ENCODE measurements at regions not wholly inside any gene's neighbourhood (a gene's known extent, or its start where the extent isn't known, plus 50 kb on each side); places are given as distances from the start of the nearest gene placed in this dataset.
"Not testable (repeated sequence)": the region's sequence is repeated elsewhere in the genome, so short reads cannot be mapped to it uniquely, and the experiment has no call there.

DNA sequence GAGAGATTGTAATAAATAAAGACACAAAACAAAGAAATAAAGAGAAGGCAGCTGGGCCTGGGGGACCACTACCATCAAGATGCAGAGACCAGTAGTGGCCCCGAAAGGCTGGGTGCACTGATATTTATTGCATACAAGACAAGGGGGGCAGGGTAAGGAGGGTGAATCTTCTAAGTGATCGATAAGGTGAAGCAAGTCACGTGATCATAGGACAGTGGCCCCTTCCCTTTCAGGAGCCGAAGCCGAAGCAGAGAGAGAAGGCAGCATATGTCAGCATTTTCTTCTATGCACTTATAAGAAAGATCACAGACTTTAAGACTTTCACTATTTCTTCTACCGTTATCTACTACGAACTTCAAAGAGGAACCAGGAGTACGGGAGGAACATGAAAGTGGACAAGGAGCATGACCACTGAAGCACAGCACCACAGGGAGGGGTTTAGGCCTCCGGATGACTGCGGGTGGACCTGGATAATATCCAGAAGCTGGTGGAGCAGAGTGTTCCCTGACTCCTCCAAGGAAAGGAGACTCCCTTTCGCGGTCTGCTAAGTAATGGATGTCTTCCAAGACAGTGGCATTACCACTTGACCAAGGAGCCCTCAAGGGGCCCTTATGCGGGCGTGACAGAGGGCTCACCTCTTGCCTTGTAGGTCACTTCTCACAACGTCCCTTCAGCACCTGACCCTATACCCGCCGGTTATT is 126.4 kb downstream of the RBM46 start:
- not testable (repeated sequence) for DNase-seq

DNA sequence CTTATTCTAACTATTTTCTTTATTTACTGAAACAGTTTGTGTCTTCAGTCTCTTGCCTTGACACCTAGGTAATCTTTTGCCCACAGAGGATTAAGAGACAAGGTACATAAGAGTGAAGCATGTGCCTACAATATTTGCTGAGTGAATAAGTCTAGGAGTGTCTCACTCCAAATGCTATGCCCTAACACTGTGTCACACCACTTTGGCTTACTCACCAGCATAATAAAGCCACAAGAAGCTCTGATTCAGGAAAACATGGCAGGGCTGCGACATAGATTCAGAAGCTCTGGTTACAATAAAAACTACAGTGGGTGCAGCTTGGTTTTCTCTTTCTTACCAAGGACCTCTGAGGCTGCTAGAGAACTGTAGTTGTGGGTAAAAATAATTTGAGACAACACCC is 127.1 kb downstream of the RBM46 start:
- DNase-seq: no peak

DNA sequence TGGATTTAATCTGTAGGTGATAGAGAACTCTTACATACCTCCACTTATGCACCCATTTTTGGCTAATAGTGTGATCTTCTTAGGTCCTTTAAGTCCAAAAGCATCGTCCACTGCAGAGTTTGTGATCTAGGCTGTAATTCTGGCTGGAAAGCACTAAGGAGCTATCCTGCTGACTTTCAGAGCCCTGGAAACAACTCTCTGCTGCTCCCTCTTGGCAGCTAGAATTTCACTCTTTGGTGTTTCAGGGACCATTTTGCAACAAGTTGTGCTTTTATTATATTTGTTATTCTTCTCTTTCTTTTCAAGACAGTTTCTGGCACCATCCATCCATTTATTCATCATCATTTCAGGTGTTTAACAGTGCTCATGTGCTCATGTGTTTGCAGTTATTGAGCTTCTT is 130.0 kb downstream of the RBM46 start:
- DNase-seq: no peak

DNA sequence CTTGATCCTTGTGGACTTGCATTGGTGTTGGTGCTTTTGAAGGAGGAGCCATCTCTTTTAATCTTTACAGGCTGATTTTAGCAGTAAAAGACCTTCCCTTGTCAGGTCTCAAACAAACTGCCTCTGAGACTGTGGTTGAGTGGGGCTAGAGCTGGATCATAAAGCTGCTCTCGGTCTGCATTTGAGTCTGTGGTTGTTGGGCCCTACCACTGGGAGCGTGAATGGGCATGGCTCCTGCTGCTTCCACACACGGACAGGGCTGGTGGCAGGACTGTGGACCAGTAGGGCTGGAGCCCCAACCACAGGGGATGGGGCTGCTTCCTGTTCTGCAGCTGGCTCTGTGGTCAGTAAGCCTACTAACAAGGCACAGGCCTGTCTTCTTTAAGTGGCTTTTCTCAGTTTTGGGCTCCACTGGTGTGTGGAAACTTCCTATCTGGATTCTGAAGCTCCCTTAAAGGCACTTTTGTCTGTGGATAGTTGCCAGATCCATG is 130.6 kb downstream of the RBM46 start:
- DNase-seq: no peak

DNA sequence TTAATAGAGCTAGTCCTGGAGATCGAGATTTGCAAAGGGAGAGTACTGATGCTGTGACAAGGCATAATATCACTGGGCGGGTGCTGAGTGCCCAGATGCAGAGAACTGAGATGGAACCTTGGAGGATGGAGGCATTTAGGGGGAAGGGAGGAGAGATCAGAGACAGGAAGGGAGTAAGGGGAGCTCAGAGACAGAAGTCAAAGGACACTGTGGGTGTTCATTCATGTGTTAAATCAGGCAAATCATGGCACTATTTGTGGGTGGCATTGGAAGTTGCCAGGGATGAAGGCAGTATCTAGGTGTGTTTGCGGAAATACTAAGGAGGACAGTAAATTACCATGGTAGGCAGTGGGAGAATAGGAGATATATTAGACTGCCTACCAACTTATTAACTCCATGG is 135.0 kb downstream of the RBM46 start:
- no peak for DNase-seq

DNA sequence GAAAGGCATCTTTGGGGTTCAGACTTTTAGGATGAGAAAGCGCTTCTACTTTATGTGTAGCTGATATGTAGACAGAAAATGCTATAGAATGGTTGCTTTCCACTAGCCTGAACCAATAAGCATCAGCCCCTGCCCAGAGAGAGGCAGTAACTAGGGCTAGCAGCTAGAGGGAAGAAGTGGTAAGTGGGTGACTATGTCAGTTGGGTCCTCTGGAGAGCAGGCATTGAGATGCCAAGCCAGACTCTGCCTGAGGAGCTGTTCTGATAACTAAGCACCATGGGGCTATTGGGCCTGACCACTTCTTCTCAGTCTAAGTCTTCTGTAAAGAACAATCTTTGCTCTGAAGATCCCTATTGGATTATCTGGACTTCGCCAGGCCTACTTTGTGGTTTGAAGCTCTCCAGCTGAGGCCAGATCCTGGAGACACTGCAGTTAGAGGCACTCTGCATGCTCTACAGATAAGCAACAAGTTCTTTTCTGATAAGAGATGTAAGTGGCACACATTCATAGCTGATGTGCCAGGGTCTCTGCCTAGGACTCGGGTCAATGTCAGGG is 146.1 kb downstream of the RBM46 start:
- no peak for DNase-seq

DNA sequence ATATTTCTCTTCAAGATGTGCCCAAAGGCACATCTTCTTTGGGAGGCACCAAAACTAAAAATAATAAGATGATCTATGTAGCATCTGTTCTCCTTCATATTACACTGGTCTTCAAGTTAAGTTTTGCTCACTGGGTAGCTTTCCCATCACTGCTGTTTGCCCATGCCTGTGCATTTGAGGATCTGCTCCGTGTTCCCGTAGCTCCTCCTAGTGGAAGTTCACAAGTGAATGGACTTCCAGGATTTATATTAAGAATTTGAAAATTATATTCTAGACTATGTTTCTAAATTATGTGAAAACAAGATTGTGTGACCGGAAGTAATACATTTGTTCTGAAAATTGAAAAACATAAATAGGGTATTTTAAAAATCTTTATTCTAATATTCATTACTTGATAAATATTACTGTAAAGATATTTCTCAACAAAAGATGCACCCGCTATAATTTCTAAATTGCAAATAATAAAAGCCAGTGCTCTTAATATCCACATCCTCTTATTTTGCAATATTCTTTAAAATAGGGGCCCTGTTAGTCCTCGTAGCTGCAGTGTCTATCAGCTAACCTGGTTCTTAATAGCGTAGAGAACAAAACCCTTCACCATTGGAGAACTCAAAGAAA is 147.7 kb downstream of the RBM46 start:
- no peak for DNase-seq

DNA sequence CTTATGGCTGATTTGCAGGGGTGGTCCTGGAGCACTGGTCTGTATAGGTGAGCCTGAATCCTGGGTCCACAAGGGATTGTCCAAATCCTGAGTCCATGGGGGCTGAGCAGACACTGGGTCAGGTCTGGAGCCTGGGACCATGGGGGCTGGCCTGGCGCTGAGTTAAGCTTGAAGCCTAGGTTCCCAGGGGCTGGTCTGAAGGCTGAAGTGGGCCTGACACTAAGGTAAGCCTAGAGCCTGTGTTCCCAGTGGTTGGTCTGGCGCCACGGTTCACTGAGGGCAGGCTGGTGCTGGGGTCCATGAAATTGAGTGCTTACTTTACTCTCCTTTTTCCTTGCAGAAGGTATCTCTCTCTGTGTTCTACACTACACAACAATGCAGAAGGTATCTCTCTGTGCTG is 155.8 kb downstream of the RBM46 start:
- no peak for DNase-seq

DNA sequence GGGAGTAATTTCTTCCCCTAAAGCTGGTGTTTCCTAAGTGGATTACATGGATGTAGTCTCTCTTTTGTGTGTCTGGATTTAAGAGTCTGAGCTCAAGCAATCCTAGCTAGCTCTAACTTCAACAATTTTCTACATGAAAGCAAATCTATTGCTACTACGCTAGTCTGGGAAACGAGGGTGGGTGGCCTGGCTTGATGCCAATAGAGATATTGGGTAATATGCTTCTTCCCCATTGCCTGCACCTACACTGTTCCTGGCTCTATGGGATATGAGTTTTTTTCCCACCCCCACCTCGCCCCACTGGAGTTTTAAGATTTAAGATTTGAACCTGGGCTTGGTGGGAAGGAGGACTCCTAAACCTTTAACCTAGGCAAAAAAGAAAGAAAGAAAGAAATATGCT is 158.8 kb downstream of the RBM46 start:
- DNase-seq: no peak

DNA sequence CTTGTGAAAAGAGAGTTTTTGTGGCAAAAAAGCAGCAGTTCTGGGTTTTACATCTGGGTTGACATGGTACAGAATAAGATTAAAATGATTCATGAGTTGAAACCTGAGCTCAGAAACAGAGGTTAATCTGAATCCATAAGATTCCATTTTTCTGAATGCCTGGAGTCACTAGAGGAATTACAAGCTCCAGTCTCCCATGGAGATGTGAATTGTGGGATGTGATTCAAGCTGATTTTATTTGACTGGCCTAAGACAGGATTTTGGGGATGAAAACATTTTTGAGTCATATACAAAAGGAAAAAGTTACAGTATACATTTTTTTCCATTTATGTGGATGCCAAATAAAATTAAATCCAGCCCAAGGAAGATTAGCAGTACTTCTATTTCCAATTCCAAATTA is 161.1 kb downstream of the RBM46 start:
- no peak for DNase-seq

DNA sequence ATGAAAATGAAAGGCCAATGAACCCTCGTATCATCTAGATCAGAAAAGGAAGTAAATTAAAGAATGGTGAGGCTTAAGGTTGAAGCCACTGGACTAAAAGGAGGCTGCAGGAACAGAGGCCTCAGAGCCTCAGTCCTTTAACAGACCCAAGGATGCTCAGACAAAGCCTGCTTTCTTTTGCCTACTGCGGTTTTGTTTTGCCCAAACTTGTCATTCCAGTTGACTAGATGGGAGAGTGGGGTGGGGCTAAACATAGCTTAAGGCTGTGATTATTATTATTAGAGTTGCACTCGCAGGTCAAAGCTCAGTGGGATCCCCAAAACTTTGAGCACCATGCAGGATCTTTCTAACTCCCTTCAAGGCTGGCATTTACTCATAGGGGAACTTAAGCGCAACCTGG is 163.9 kb downstream of the RBM46 start:
- DNase-seq: no peak

DNA sequence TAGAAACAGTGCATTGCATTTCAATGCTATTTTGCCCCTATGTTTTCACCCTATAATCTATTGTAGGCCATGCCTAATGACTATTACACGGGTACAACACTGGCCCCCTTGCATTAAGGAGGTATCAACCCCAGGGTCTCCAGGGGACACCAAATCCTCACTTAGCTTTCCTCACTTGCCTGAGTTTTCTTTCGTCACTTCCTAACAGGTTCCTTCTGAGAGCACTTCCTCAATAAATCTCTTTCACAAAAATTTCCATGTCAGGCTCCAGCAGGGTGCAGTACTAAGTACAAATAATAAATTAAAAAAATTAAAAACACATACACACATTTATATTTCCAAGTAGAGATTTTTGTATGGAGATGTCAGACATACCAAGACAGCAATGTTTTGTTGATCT is 165.0 kb downstream of the RBM46 start:
- DNase-seq: no peak

DNA sequence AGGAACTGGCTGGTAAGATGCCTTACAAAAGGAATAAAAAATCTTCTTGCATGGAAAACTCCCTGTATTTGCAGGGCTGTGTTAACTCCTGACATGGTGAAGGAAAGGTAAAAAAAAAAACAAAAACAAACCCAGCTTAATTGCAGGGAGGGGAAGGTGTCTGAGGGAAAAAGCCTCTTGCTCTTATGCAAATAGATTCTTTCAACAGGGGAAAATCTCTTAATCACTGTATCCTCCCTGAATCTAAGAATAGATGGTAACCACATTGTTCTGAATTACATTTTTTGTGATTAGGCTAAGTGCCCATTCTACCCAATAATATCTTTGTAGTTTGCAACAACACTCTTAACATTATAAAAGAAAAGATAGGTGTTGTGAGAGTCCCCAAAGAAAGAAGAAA is 172.6 kb downstream of the RBM46 start:
- DNase-seq: no peak

DNA sequence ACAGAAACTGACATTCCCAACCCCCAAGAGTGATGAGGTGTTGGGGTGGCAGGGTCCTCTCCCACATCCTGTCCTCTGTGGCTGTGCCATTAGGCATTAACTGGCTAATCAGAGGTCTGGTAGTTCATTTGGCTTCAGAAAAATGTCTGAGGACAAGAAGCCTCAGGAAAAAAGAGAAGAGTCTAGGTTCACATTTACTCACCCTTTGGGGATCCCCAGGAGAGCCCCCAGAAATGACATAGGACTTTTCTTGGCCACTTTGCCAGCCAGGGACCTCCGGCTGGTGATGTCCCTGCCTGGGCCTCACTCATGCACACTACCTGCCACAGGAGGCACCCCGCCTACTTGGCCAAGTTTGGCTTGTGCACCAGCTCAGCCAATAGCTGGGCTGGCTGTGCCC is 173.0 kb downstream of the RBM46 start:
- DNase-seq: no peak

DNA sequence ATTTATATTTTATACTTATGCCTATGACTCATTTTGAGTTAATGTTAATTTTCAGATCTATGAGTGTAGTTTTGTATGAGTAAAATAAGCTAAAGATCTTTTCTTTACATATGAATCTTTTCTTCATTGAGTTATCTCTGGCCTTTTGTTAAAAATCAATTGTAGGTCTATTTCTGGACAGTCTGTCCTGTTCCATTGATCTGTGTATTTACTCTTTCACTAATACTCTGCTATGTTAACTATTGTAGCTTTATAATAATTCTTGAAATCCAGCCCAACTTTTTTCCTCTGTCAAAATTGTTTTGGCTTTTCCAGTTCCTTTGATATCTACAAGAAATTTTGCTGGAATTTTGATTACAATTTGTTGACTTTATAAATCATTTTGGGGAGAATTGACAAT is 177.0 kb downstream of the RBM46 start:
- DNase-seq: no peak

DNA sequence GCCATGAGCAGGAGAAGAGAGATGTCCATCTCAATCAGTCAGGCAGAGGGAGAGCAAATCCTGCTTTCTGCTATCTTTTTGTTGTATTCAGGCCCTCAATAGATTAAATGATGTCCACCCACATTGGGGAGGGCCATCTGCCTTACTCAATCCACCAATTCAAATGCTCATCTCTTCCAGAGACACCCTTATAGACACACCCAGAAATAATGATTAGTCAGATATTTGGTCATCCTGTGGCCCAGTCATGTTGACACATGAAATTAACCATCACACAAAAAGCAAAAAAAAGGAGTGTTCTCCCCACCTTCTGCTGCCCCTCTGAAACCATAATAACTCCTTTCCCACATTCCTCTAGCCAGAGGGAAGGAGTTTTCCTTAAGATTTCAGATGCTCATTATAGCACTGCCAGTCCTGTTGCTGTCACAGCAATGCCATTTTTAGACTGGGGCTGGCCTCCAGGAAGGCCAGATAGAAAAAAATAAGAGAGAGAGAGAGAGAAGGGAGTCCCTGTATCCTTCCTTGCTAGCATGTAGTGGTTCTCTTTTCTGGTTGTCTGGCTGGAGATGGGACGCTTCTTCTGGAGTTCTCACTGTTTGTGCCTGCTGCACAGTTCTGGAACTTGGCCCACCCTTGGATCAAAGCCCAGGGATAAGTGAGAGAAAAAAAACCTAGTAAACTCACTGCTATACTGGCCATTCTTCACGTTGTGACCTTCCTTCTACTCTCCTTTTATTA is 177.7 kb downstream of the RBM46 start:
- no peak for DNase-seq

DNA sequence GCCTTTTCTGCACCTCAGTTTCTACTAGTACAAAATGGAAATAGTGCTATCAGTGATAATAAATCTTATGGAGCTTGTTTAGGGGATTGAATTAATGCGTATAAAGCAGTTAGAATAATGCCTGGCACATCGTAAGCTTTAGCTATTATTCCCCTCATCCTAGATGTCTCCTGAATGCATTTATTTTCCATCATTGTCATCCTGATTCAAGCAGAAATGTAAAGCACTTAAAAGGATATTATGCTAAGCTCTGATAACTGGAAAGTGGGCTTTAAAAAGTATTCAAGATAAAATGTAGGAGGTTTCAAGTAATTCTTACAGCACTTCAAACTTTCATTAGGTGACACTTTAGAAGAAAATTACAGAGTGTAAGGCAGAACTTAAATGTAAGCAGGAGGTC is 178.7 kb downstream of the RBM46 start:
- no peak for DNase-seq

DNA sequence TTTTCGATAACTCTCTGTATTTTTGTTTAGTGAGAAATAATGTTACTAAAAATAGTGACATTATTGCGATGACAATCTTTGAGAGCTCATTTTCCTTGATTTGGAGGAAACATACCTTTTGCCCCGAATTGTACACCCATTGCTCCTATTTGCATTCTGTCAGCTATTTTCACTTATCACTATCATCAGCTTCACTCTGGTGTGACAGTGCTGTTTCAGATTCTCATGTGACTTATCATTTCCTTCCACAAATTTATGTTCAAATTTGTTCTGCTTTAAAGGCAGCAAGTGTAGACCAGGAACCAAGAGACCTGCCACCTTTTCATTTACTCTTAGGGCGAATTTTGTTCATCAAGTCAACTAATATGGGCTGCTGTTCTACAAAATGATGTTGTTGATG is 179.4 kb downstream of the RBM46 start:
- DNase-seq: no peak

DNA sequence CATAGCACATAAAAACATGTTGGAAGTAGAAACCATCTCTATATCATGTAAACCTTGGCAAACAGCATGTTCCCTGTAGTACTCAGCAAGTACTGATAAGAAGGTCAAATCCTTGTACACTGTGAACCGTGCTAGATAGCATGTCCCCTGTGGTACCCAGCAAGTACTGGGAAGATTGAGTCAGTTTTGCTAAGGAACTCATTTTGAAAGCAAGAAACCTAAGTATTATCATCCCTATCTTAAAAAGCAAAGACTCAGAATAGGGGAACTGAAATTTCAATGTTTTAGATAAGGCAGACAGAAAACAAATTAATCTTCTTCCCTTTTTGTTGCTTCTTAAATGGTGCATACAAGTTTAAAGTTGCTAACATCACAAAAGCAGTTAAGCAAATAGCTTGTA is 180.2 kb downstream of the RBM46 start:
- no peak for DNase-seq

DNA sequence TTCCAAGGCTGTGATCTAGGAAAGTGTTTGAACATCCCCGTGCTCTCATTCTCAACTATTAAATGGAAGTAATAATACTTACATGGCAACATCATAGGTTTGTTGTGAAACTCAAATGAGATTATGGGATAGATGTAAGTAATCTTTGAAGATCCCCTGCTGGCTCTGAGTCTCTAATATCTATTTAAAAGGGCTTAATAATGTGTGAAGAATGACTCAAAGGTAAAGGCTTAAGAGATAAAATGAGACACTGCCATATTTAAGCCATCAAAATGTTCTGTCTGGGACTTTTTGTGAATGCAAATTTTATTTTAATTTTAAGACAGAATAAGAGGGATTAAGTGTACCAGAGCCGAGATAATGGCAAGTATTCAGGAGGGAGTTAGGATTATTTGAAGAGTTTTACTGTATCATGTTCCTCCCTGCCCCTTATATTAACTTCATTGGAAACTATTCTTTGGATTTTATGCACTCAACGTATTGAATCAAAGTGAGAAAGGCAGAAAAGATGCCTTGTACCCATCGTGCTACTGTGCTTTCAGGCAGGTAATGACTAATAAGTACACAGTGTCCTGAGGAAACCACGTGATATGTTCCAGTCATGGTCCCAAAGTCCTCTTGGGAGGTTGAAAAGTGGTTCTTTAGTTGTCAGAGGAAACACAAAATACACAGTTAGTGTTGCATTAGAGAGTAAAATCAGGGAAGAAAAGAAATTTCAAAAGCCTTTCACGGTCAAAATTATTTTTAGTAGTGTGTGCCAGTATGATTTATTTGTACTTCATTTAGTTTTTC is 192.4 kb downstream of the RBM46 start:
- no peak for DNase-seq

DNA sequence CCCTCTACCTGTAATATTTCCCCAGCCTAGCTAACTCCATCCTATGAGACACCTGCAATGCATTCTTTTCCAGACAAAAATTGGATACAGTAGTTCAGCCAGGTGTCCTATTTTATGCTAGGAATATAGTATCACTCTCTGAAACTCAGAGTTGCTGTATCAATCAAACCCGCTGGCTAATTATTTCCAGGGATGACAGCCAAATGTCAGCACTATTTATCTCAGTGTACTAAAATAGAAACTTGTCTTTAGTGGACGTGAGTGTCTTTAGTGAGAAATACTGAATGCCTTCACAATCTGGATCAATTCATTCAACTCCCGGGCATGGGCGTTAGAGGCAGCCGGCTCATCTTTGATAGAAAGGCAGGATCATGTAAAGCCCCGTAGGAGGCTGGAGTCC is 196.2 kb downstream of the RBM46 start:
- DNase-seq: no peak

DNA sequence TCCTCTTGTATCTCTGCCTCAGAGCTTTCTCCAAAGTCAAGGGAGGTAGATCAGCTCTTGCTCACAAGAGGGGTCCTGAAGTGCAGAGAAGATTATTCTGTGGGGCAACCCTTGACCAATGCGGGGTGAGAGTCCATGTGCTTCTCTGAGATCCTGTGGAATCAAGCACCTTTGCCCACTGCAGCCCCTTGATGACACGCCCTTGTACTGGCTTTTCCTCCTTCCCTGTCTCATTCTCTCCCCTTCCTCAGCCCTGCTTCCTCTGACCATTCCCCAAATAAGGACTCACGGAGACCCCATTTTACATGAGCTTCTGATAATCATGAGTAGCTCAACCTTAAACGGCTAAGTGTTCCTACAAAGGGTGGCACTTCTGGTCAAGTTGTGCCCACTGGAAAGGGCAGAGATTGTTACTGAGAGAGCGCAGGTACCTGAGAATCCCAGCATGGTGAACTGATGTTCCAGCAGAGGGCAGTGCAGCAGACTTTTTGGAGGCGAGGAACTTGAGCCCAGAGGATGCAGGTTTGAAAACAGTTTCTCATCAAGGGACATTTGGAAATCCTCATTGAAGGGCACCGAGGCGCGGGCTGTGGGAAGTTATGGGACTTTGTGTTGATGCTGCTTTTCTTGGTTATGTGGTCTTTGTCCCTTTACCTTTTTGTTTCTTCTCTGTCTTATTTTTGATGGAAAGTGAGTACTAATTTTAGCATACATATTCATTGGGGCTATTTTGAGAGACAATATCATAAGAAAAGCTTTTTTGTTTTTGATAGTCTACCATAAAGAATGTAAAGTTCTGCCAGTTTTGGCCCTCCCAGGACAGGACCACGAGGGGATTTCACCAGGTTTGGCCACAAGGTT is 201.3 kb downstream of the RBM46 start:
- peak; percentile 2 for DNase-seq
